Medulla oblongata (tissue), 1 donor: ENCODE measurements at regions not wholly inside any gene's neighbourhood (a gene's known extent, or its start where the extent isn't known, plus 50 kb on each side); places are given as distances from the start of the nearest gene placed in this dataset.
"Not testable (repeated sequence)": the region's sequence is repeated elsewhere in the genome, so short reads cannot be mapped to it uniquely, and the experiment has no call there.

ENCODE experiments used
- DNase-seq: peaks from one replicate; pipeline ENCODE4 v3.0.0-alpha.2; 2015; ENCODE audit errors: extremely low spot score

GRCh38 chr3:185306286-185306685 is 52.4 kb upstream of the EHHADH start:
- DNase-seq = not testable (repeated sequence)

- DNase-seq = no peak
Observed at GRCh38 chr3:185306847-185307246, 53.0 kb upstream of the EHHADH start.

- peak; percentile 61 for DNase-seq
Observed at GRCh38 chr3:185308126-185308754, 54.4 kb upstream of the EHHADH start.

GRCh38 chr3:185309302-185309701 is 53.6 kb upstream of the MAP3K13 start:
- DNase-seq = no peak

- DNase-seq = no peak
Observed at GRCh38 chr3:185309795-185310194, 53.1 kb upstream of the MAP3K13 start.

GRCh38 chr3:185311991-185312390 is 50.9 kb upstream of the MAP3K13 start:
- DNase-seq = no peak
